ENCODE measurements at regions not wholly inside any gene's neighbourhood (a gene's known extent, or its start where the extent isn't known, plus 50 kb on each side); places are given as distances from the start of the nearest gene placed in this dataset.

GRCh38 chr5:29963956-29964355, 1229.5 kb upstream of the CDH6 start:
- TF ChIP-seq, protein P1, sequence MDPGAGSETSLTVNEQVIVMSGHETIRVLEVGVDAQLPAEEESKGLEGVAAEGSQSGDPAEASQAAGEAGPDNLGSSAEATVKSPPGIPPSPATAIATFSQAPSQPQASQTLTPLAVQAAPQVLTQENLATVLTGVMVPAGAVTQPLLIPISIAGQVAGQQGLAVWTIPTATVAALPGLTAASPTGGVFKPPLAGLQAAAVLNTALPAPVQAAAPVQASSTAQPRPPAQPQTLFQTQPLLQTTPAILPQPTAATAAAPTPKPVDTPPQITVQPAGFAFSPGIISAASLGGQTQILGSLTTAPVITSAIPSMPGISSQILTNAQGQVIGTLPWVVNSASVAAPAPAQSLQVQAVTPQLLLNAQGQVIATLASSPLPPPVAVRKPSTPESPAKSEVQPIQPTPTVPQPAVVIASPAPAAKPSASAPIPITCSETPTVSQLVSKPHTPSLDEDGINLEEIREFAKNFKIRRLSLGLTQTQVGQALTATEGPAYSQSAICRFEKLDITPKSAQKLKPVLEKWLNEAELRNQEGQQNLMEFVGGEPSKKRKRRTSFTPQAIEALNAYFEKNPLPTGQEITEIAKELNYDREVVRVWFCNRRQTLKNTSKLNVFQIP (CRISPR knock-in tag; IDR thresholded peaks at IDR 0.05; ENCODE audit: borderline replicate concordance, low read depth), result no peak
- TF ChIP-seq CSDC2 (CRISPR knock-in tag; IDR thresholded peaks at IDR 0.05) (no peak), PPARA (CRISPR knock-in tag; IDR thresholded peaks at IDR 0.05; ENCODE audit: borderline replicate concordance) (no peak), ARNTL (CRISPR knock-in tag; IDR thresholded peaks at IDR 0.05; ENCODE audit: borderline replicate concordance, low read depth) (no peak), ZFP3 (CRISPR knock-in tag; IDR thresholded peaks at IDR 0.05) (no peak), SNAI2 (CRISPR knock-in tag; IDR thresholded peaks at IDR 0.05) (no peak), CREB5 (CRISPR knock-in tag; IDR thresholded peaks at IDR 0.05; ENCODE audit: low read depth) (no peak), ZC3H10 (CRISPR knock-in tag; IDR thresholded peaks at IDR 0.05) (no peak), GLIS3 (CRISPR knock-in tag; IDR thresholded peaks at IDR 0.05) (no peak)
- TF ChIP-seq, protein P2, sequence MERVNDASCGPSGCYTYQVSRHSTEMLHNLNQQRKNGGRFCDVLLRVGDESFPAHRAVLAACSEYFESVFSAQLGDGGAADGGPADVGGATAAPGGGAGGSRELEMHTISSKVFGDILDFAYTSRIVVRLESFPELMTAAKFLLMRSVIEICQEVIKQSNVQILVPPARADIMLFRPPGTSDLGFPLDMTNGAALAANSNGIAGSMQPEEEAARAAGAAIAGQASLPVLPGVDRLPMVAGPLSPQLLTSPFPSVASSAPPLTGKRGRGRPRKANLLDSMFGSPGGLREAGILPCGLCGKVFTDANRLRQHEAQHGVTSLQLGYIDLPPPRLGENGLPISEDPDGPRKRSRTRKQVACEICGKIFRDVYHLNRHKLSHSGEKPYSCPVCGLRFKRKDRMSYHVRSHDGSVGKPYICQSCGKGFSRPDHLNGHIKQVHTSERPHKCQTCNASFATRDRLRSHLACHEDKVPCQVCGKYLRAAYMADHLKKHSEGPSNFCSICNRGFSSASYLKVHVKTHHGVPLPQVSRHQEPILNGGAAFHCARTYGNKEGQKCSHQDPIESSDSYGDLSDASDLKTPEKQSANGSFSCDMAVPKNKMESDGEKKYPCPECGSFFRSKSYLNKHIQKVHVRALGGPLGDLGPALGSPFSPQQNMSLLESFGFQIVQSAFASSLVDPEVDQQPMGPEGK (CRISPR knock-in tag; IDR thresholded peaks at IDR 0.05; ENCODE audit: borderline replicate concordance), result no peak
- TF ChIP-seq, protein P3, sequence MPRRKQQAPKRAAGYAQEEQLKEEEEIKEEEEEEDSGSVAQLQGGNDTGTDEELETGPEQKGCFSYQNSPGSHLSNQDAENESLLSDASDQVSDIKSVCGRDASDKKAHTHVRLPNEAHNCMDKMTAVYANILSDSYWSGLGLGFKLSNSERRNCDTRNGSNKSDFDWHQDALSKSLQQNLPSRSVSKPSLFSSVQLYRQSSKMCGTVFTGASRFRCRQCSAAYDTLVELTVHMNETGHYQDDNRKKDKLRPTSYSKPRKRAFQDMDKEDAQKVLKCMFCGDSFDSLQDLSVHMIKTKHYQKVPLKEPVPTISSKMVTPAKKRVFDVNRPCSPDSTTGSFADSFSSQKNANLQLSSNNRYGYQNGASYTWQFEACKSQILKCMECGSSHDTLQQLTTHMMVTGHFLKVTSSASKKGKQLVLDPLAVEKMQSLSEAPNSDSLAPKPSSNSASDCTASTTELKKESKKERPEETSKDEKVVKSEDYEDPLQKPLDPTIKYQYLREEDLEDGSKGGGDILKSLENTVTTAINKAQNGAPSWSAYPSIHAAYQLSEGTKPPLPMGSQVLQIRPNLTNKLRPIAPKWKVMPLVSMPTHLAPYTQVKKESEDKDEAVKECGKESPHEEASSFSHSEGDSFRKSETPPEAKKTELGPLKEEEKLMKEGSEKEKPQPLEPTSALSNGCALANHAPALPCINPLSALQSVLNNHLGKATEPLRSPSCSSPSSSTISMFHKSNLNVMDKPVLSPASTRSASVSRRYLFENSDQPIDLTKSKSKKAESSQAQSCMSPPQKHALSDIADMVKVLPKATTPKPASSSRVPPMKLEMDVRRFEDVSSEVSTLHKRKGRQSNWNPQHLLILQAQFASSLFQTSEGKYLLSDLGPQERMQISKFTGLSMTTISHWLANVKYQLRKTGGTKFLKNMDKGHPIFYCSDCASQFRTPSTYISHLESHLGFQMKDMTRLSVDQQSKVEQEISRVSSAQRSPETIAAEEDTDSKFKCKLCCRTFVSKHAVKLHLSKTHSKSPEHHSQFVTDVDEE (CRISPR knock-in tag; IDR thresholded peaks at IDR 0.05), result no peak

Measured in SK-N-SH treated with all-trans-retinoic acid at 6 μM for 48 hours (cell line).